Neural cell (in vitro differentiated cells): ENCODE measurements at regions not wholly inside any gene's neighbourhood (a gene's known extent, or its start where the extent isn't known, plus 50 kb on each side); places are given as distances from the start of the nearest gene placed in this dataset.
A peak's percentile ranks its signal among the peaks of the same experiment; 100 is the strongest.

ENCODE experiments used
- H2AFZ ChIP-seq: fragments of 200-600, 300-800 bp; sonication (generic), shearing (Covaris generic); 2 replicates; pipeline ENCODE4 v1.6.0; 2014; ENCODE audit warnings: low read depth, mild to moderate bottlenecking, antibody characterized with exemption, low read length, moderate library complexity
- H3F3A ChIP-seq: fragments of 200-600 bp; shearing (Covaris generic); 2 replicates; pipeline ENCODE4 v1.6.1; 2016; ENCODE audit warnings: mild to moderate bottlenecking, moderate library complexity, mixed read lengths, antibody characterized with exemption, low read length; ENCODE audit not compliant: insufficient read depth, poor library complexity, severe bottlenecking
- H3K27ac ChIP-seq: fragments of 200-600, 300-800 bp; sonication (generic), shearing (Covaris generic); 2 replicates; pipeline ENCODE4 v1.5.1; 2014; ENCODE audit warnings: mild to moderate bottlenecking, low read length, moderate library complexity
- H3K27me3 ChIP-seq: fragments of 300-800, 200-600 bp; sonication (generic), shearing (Covaris generic); 2 replicates; pipeline ENCODE4 v1.6.0; 2014; ENCODE audit warnings: mild to moderate bottlenecking, low read depth, low read length, moderate library complexity; ENCODE audit not compliant: insufficient read depth
- H3K36me3 ChIP-seq: fragments of 300-800, 200-600 bp; sonication (generic), shearing (Covaris generic); 2 replicates; pipeline ENCODE4 v1.5.1; 2014; ENCODE audit warnings: mild to moderate bottlenecking, antibody characterized with exemption, low read length, moderate library complexity; ENCODE audit not compliant: insufficient read depth
- H3K4me2 ChIP-seq: fragments of 300-800, 200-600 bp; sonication (generic), shearing (Covaris generic); 2 replicates; pipeline ENCODE4 v1.6.0; 2014; ENCODE audit warnings: mild to moderate bottlenecking, low read length
- H3K4me3 ChIP-seq: fragments of 300-800, 200-600 bp; sonication (generic), shearing (Covaris generic); 2 replicates; pipeline ENCODE4 v1.5.1; 2014; ENCODE audit warnings: mild to moderate bottlenecking, low read length, moderate library complexity
- H3K79me2 ChIP-seq: fragments of 200-600 bp; shearing (Covaris generic); replicated peaks from 2 replicates; pipeline ENCODE4 v1.6.0; 2014; ENCODE audit warnings: mild to moderate bottlenecking, low read length, moderate library complexity; ENCODE audit not compliant: insufficient read depth
- H3K9ac ChIP-seq: fragments of 300-800, 200-600 bp; sonication (generic), shearing (Covaris generic); 2 replicates; pipeline ENCODE4 v1.6.1; 2016; ENCODE audit warnings: mild to moderate bottlenecking, low read length, mixed read lengths
- H3K9me2 ChIP-seq: fragments of 200-600 bp; shearing (Covaris generic); 2 replicates; pipeline ENCODE4 v1.6.1; 2016; ENCODE audit warnings: mild to moderate bottlenecking, low read length, mixed read lengths; ENCODE audit not compliant: insufficient read depth
- H3K9me3 ChIP-seq: fragments of 200-600, 300-800 bp; sonication (generic), shearing (Covaris generic); 2 replicates; pipeline ENCODE4 v1.6.1; 2016; ENCODE audit warnings: mild to moderate bottlenecking, mixed run types, low read length, moderate library complexity, mixed read lengths
- H4K20me1 ChIP-seq: fragments of 200-600 bp; shearing (Covaris generic); 2 replicates; pipeline ENCODE4 v1.6.1; 2016; ENCODE audit warnings: mild to moderate bottlenecking, mixed run types; ENCODE audit not compliant: insufficient read depth
- CTCF ChIP-seq: fragments of 450-650 bp; IDR thresholded peaks from 2 replicates; pipeline ENCODE4 v1.5.1; 2014; ENCODE audit warnings: antibody characterized with exemption, mild to moderate bottlenecking, moderate library complexity; ENCODE audit not compliant: poor library complexity, severe bottlenecking
- EP300 ChIP-seq: fragments of 450-650 bp; conservative IDR thresholded peaks from 2 replicates; pipeline ENCODE4 v1.6.1; 2014; ENCODE audit warnings: antibody characterized with exemption, mild to moderate bottlenecking, moderate library complexity; ENCODE audit not compliant: poor library complexity, severe bottlenecking
- EZH2 ChIP-seq: fragments of 200-600, 300-800 bp; shearing (Covaris generic), sonication (generic); IDR thresholded peaks from 2 replicates; pipeline ENCODE4 v1.6.1; 2014; ENCODE audit warnings: antibody characterized with exemption, low read length, borderline replicate concordance, mild to moderate bottlenecking; ENCODE audit not compliant: insufficient read depth, poor library complexity, severe bottlenecking
- MXI1 ChIP-seq: fragments of 450-650 bp; conservative IDR thresholded peaks from 2 replicates; pipeline ENCODE4 v1.6.1; 2014; ENCODE audit warnings: antibody characterized with exemption, mild to moderate bottlenecking; ENCODE audit not compliant: poor library complexity, severe bottlenecking
- POLR2AphosphoS5 ChIP-seq: IDR thresholded peaks from 2 replicates; pipeline ENCODE4 v1.6.1; 2012
- RAD21 ChIP-seq: fragments of 450-650 bp; conservative IDR thresholded peaks from 2 replicates; pipeline ENCODE4 v1.6.1; 2014; ENCODE audit warnings: antibody characterized with exemption, mild to moderate bottlenecking, moderate library complexity
- REST ChIP-seq: IDR thresholded peaks from 2 replicates; pipeline ENCODE4 v1.6.1; 2012; ENCODE audit warnings: borderline replicate concordance
- SMC3 ChIP-seq: fragments of 450-650 bp; conservative IDR thresholded peaks from 2 replicates; pipeline ENCODE4 v1.6.1; 2014; ENCODE audit warnings: antibody characterized with exemption, mild to moderate bottlenecking, moderate library complexity; ENCODE audit not compliant: poor library complexity
- TAF1 ChIP-seq: IDR thresholded peaks from 2 replicates; pipeline ENCODE4 v1.6.1; 2012; ENCODE audit warnings: low read depth

GRCh38 chr15:98177966-98178592 is 217.6 kb downstream of the ARRDC4 start:
- no peaks in the 10 kb centered on the region for H3K9me3 ChIP-seq
- H3K27ac ChIP-seq, result no peak overlapping the region
- no peaks in the 10 kb centered on the region for H3K36me3 ChIP-seq
- no peak overlapping the region for H3K4me3 ChIP-seq
- H3K27me3 ChIP-seq, result no peaks in the 10 kb centered on the region
- no peaks in the 10 kb centered on the region for H4K20me1 ChIP-seq
- H3K79me2 ChIP-seq, result no peaks in the 10 kb centered on the region
- H2AFZ ChIP-seq, result no peak overlapping the region
- H3K9ac ChIP-seq, result no peak overlapping the region
- no peak overlapping the region for H3K4me2 ChIP-seq
- H3K9me2 ChIP-seq, result no peaks in the 10 kb centered on the region
- H3F3A ChIP-seq, result no peaks in the 10 kb centered on the region
- peak; percentile 95 for TF ChIP-seq RAD21
- peak; percentile 87 for TF ChIP-seq SMC3
- no peak for TF ChIP-seq EZH2
- peak; percentile 92 for TF ChIP-seq CTCF

- H3K4me2 ChIP-seq, result no peak overlapping the region
Measured at GRCh38 chr15:98178861-98179260, 218.4 kb downstream of the ARRDC4 start.

More at GRCh38 chr15:98178861-98179260, 218.4 kb downstream of the ARRDC4 start:
- TF ChIP-seq SMC3 (no peak), EP300 (no peak), REST (no peak), CTCF (no peak), TAF1 (no peak), MXI1 (no peak), POLR2AphosphoS5 (no peak), EZH2 (no peak), RAD21 (no peak)
- Histone ChIP-seq H3F3A (no peaks in the 10 kb centered on the region), H2AFZ (no peak overlapping the region), H3K36me3 (no peaks in the 10 kb centered on the region), H3K27ac (no peak overlapping the region), H3K9me3 (no peaks in the 10 kb centered on the region), H3K27me3 (no peaks in the 10 kb centered on the region), H3K9ac (no peak overlapping the region), H3K79me2 (no peaks in the 10 kb centered on the region), H4K20me1 (no peaks in the 10 kb centered on the region), H3K9me2 (no peaks in the 10 kb centered on the region), H3K4me3 (no peak overlapping the region)
